Epidermal melanocyte (primary cell): ENCODE measurements at regions not wholly inside any gene's neighbourhood (a gene's known extent, or its start where the extent isn't known, plus 50 kb on each side); places are given as distances from the start of the nearest gene placed in this dataset.
A peak's percentile ranks its signal among the peaks of the same experiment; 100 is the strongest.

ENCODE experiments used
- DNase-seq: peaks from one replicate; pipeline ENCODE4 v3.0.0; 2011; ENCODE audit warnings: low spot score; ENCODE audit not compliant: insufficient read length

- no peak for DNase-seq
Observed at GRCh38 chr6:104575536-104575935, 284.2 kb downstream of the HACE1 start.

- no peak for DNase-seq
Observed at GRCh38 chr6:104574135-104574750, 285.5 kb downstream of the HACE1 start.

- DNase-seq = no peak
Observed at GRCh38 chr6:104573350-104573749, 286.4 kb downstream of the HACE1 start.

GRCh38 chr6:104572901-104573300 is 286.8 kb downstream of the HACE1 start:
- no peak for DNase-seq

- no peak for DNase-seq
Observed at GRCh38 chr6:104566411-104566810, 293.3 kb downstream of the HACE1 start.

- DNase-seq = no peak
Observed at GRCh38 chr6:104563306-104563705, 296.4 kb downstream of the HACE1 start.

- no peak for DNase-seq
Observed at GRCh38 chr6:104559435-104560202, 300.1 kb downstream of the HACE1 start.

GRCh38 chr6:104558746-104559145 is 301.0 kb downstream of the HACE1 start:
- peak; percentile 16 for DNase-seq

- no peak for DNase-seq
Observed at GRCh38 chr6:104548297-104548696, 311.4 kb downstream of the HACE1 start.

GRCh38 chr6:104541411-104541810 is 318.3 kb downstream of the HACE1 start:
- DNase-seq = no peak

GRCh38 chr6:104540743-104541142 is 319.0 kb downstream of the HACE1 start:
- peak; percentile 38 for DNase-seq

- no peak for DNase-seq
Observed at GRCh38 chr6:104539173-104539572, 320.5 kb downstream of the HACE1 start.

- no peak for DNase-seq
Observed at GRCh38 chr6:104537872-104538271, 321.8 kb downstream of the HACE1 start.

- DNase-seq = no peak
Observed at GRCh38 chr6:104537180-104537579, 322.5 kb downstream of the HACE1 start.

- DNase-seq = no peak
Observed at GRCh38 chr6:104532462-104532861, 327.3 kb downstream of the HACE1 start.

GRCh38 chr6:104531646-104532045 is 328.1 kb downstream of the HACE1 start:
- no peak for DNase-seq

GRCh38 chr6:104527761-104528415 is 331.8 kb downstream of the HACE1 start:
- DNase-seq = no peak

- DNase-seq = no peak
Observed at GRCh38 chr6:104527311-104527710, 332.4 kb downstream of the HACE1 start.

- DNase-seq = no peak
Observed at GRCh38 chr6:104526376-104526775, 333.3 kb downstream of the HACE1 start.

GRCh38 chr6:104525677-104526322 is 333.9 kb downstream of the HACE1 start:
- peak; percentile 82 for DNase-seq

GRCh38 chr6:104522533-104522932 is 337.2 kb downstream of the HACE1 start:
- DNase-seq = no peak

- no peak for DNase-seq
Observed at GRCh38 chr6:104521176-104521575, 338.5 kb downstream of the HACE1 start.
